GM21528 (cell line): ENCODE measurements at regions not wholly inside any gene's neighbourhood (a gene's known extent, or its start where the extent isn't known, plus 50 kb on each side); places are given as distances from the start of the nearest gene placed in this dataset.

ENCODE experiments used
- ATAC-seq: cut with Tn5 transposase; IDR thresholded peaks from one replicate; pipeline ENCODE4 v1.9.1; 2021; ENCODE audit warnings: mild to moderate bottlenecking, moderate library complexity; ENCODE audit not compliant: unreplicated experiment, low FRiP score

- no peak for ATAC-seq
These were observed 269.1 kb downstream of the KIF4B start for GRCh38 chr5:155282503-155283107.

GRCh38 chr5:155285706-155286105, 272.2 kb downstream of the KIF4B start:
- ATAC-seq, result no peak

GRCh38 chr5:155290937-155291336, 277.4 kb downstream of the KIF4B start:
- ATAC-seq, result no peak

- ATAC-seq, result no peak
These were observed 280.1 kb downstream of the KIF4B start for GRCh38 chr5:155293605-155294178.

- ATAC-seq, result no peak
These were observed 281.6 kb downstream of the KIF4B start for GRCh38 chr5:155295111-155295510.

GRCh38 chr5:155299386-155300005, 285.9 kb downstream of the KIF4B start:
- ATAC-seq, result no peak

- no peak for ATAC-seq
These were observed 289.6 kb downstream of the KIF4B start for GRCh38 chr5:155303120-155303519.

GRCh38 chr5:155307229-155307628, 293.7 kb downstream of the KIF4B start:
- no peak for ATAC-seq

- no peak for ATAC-seq
These were observed 294.7 kb downstream of the KIF4B start for GRCh38 chr5:155308289-155308688.

GRCh38 chr5:155309021-155309746, 295.6 kb downstream of the KIF4B start:
- ATAC-seq, result no peak

- no peak for ATAC-seq
These were observed 298.2 kb downstream of the KIF4B start for GRCh38 chr5:155311721-155312120.

- no peak for ATAC-seq
These were observed 300.0 kb downstream of the KIF4B start for GRCh38 chr5:155313518-155313917.

GRCh38 chr5:155316070-155316714, 302.6 kb downstream of the KIF4B start:
- no peak for ATAC-seq

- ATAC-seq, result no peak
These were observed 319.1 kb downstream of the KIF4B start for GRCh38 chr5:155332618-155333017.

GRCh38 chr5:155342956-155343355, 329.4 kb downstream of the KIF4B start:
- ATAC-seq, result no peak

GRCh38 chr5:155343468-155343867, 329.9 kb downstream of the KIF4B start:
- ATAC-seq, result no peak

- ATAC-seq, result no peak
These were observed 339.7 kb downstream of the KIF4B start for GRCh38 chr5:155353231-155353630.

- ATAC-seq, result no peak
These were observed 352.5 kb downstream of the KIF4B start for GRCh38 chr5:155366096-155366495.

GRCh38 chr5:155367841-155368240, 354.3 kb downstream of the KIF4B start:
- no peak for ATAC-seq

- no peak for ATAC-seq
These were observed 354.9 kb downstream of the KIF4B start for GRCh38 chr5:155368490-155368889.

- ATAC-seq, result no peak
These were observed 366.9 kb downstream of the KIF4B start for GRCh38 chr5:155380480-155380879.
